ENCODE measurements at regions not wholly inside any gene's neighbourhood (a gene's known extent, or its start where the extent isn't known, plus 50 kb on each side); places are given as distances from the start of the nearest gene placed in this dataset.

DNA sequence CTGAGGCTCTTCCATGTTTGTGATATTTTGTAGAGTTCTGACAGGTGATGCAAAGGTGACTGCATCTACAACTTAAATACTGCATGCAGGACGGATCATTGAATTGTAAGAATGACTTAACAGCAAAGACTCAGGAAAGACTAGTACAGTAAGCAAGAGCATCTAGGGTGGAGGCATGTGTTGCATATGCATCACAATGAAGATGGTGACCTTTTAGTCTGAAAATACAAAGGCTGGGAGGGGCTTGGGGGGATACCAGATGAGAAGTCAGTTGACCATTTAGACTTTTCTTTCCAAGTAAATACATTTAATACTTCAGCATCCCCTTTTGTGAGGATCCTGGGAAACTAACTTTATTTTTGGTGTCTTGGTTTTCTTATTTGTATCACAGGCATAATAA is 145.5 kb downstream of the NUF2 start:
- TF ChIP-seq GATA2 (IDR thresholded peaks at IDR 0.05; ENCODE audit: low read depth, low read length) (no peak), GATA3 (IDR thresholded peaks at IDR 0.05; ENCODE audit: low read depth, low read length) (no peak)
